B cell (primary cell): ENCODE measurements at regions not wholly inside any gene's neighbourhood (a gene's known extent, or its start where the extent isn't known, plus 50 kb on each side); places are given as distances from the start of the nearest gene placed in this dataset.

ENCODE experiments used
- ATAC-seq: fragments of 200-7000 bp; cut with Tn5 transposase; one replicate; pipeline ENCODE4 v1.10.0; 2021; ENCODE audit warnings: low read depth, mild to moderate bottlenecking, moderate number of reproducible peaks, moderate library complexity
- CTCF ChIA-PET: fragments of 350-600 bp; sonication (Branson Sonifier 250); formaldehyde crosslinking; loops from one replicate; lab custom pipeline; 2021; ENCODE audit warnings: antibody characterized with exemption, inconsistent platforms; lab: Charles Lee
- POLR2A ChIA-PET: fragments of 350-600 bp; sonication (Branson Sonifier 250); formaldehyde crosslinking; loops from one replicate; lab custom pipeline; 2021; ENCODE audit warnings: antibody characterized with exemption; lab: Charles Lee
- DNase-seq: peaks from one replicate; pipeline ENCODE4 v3.0.0; 2013
- H2AFZ ChIP-seq: 2 replicates; pipeline ENCODE4 v1.6.1; 2012; ENCODE audit warnings: mild to moderate bottlenecking, low read depth, low read length; ENCODE audit not compliant: insufficient read depth, poor library complexity, severe bottlenecking
- H3K27ac ChIP-seq, 2 donors: 1 replicate in 1 of 2; 2 replicates in 1 of 2; pipeline ENCODE4 v1.5.1; 2012 to 2013; ENCODE audit warnings: low read length in 2 of 2, mild to moderate bottlenecking in 2 of 2, moderate library complexity in 1 of 2
- H3K27me3 ChIP-seq, 4 experiments: fragments of 200-600 bp in 1 of 4; sonication (generic) in 1 of 4; replicated peaks in 1 of 4; 1 replicate in 2 of 4; 2 replicates in 2 of 4; pipeline versions ENCODE4 v1.6.1 to v1.7.0; 2013 to 2016; ENCODE audit warnings: low read length in 3 of 4, mild to moderate bottlenecking in 2 of 4, mixed read lengths in 1 of 4, moderate library complexity in 1 of 4; ENCODE audit not compliant: insufficient read depth in 4 of 4, control insufficient read depth in 3 of 4; ENCODE audit errors: control extremely low read depth in 1 of 4
- H3K36me3 ChIP-seq, 2 experiments: replicated peaks in 1 of 2; 1 replicate in 1 of 2; 2 replicates in 1 of 2; pipeline versions ENCODE4 v1.6.1 to v1.7.1; 2013; ENCODE audit warnings: low read length in 1 of 2; ENCODE audit not compliant: insufficient read depth in 2 of 2, control insufficient read depth in 1 of 2; ENCODE audit errors: control extremely low read depth in 1 of 2, extremely low read depth in 1 of 2
- H3K4me1 ChIP-seq, 2 donors: fragments of 200-600 bp in 1 of 2; sonication (generic) in 1 of 2; 1 replicate in 1 of 2; 2 replicates in 1 of 2; pipeline versions ENCODE4 v1.5.1 to v1.6.1; 2013 to 2017; ENCODE audit warnings: low read length in 2 of 2; ENCODE audit not compliant: control insufficient read depth in 2 of 2, insufficient read depth in 2 of 2
- H3K4me2 ChIP-seq: replicated peaks from 2 replicates; pipeline ENCODE3; 2012; ENCODE audit warnings: mild to moderate bottlenecking, low read depth, low read length; ENCODE audit not compliant: poor library complexity, severe bottlenecking
- H3K4me3 ChIP-seq, 5 experiments: fragments of 200-600 bp in 1 of 5; sonication (generic) in 1 of 5; 1 replicate in 3 of 5; 2 replicates in 2 of 5; pipeline versions ENCODE4 v1.5.1 to v1.7.0; 2011 to 2016; ENCODE audit warnings: low read length in 4 of 5, mild to moderate bottlenecking in 4 of 5, low read depth in 2 of 5, control low read depth in 1 of 5, moderate library complexity in 1 of 5; ENCODE audit not compliant: insufficient read depth in 1 of 5; ENCODE audit errors: control extremely low read depth in 1 of 5, extremely low read depth in 1 of 5
- H3K79me2 ChIP-seq: fragments of 200-600 bp; sonication (generic); one replicate; pipeline ENCODE4 v1.6.0; 2016; ENCODE audit warnings: low read length; ENCODE audit not compliant: control insufficient read depth, insufficient read depth
- H3K9ac ChIP-seq: fragments of 200-600 bp; sonication (generic); 2 replicates; pipeline ENCODE4 v1.6.1; 2017; ENCODE audit warnings: mild to moderate bottlenecking, low read length, moderate library complexity
- H3K9me3 ChIP-seq, 3 donors: one replicate each; pipeline versions ENCODE4 v1.6.1 to v1.7.1; 2013; ENCODE audit warnings: low read length in 2 of 3; ENCODE audit not compliant: control insufficient read depth in 2 of 3, insufficient read depth in 1 of 3; ENCODE audit errors: control extremely low read depth in 1 of 3
- H4K20me1 ChIP-seq: 2 replicates; pipeline ENCODE4 v1.6.0; 2012; ENCODE audit warnings: mild to moderate bottlenecking, low read length; ENCODE audit not compliant: insufficient read depth, control insufficient read depth, poor library complexity, severe bottlenecking
- H3K27ac Mint-ChIP-seq: one replicate; pipeline ENCODE4 v1.8.0; 2021; ENCODE audit warnings: mixed read lengths
- H3K27me3 Mint-ChIP-seq: one replicate; pipeline ENCODE4 v1.8.0; 2021; ENCODE audit warnings: mixed read lengths
- H3K4me1 Mint-ChIP-seq: one replicate; pipeline ENCODE4 v1.8.0; 2021; ENCODE audit warnings: mixed read lengths
- H3K4me3 Mint-ChIP-seq: one replicate; pipeline ENCODE4 v1.8.0; 2021; ENCODE audit warnings: mixed read lengths
- H3K9me3 Mint-ChIP-seq: one replicate; pipeline ENCODE4 v1.8.0; 2022; ENCODE audit warnings: mixed read lengths; ENCODE audit not compliant: insufficient read depth
- CTCF ChIP-seq: fragments of 200-600 bp; IDR thresholded peaks from one replicate; pipeline ENCODE4 v1.8.0; 2022; ENCODE audit warnings: antibody characterized with exemption, mild to moderate bottlenecking
- EZH2 ChIP-seq: IDR thresholded peaks from 2 replicates; pipeline ENCODE4 v1.6.1; 2012; ENCODE audit warnings: borderline replicate concordance, low read depth, mild to moderate bottlenecking, moderate library complexity, low read length; ENCODE audit not compliant: insufficient read depth, poor library complexity, severe bottlenecking
- WGBS: methylation state at CpG from one replicate; pipeline ENCODE4 v1.1.5; 2013; ENCODE audit warnings: missing lambda C conversion rate; ENCODE audit not compliant: insufficient coverage; 5-methylcytosine and 5-hydroxymethylcytosine counted together
- intact Hi-C: fragments of 100-400 bp; cut with micrococcal nuclease; formaldehyde crosslinking; loops from one replicate; pipeline ENCODE4 v1.10.0; 2022

GRCh38 chr18:38895560-38895959 lies 1330.0 kb upstream of the CELF4 start:
- H3K4me1 ChIP-seq = no peaks in the 10 kb centered on the region
- ChIA-PET CTCF (no interaction called here), POLR2A (no interaction called here)
- no peaks in the 10 kb centered on the region for H3K9me3 Mint-ChIP-seq
- TF ChIP-seq CTCF (no peak), EZH2 (no peak)
- WGBS = no CpG with 5 or more reads among the region's 2 CpGs
- H3K9me3 ChIP-seq = no peaks in the 10 kb centered on the region
- intact Hi-C loops = no loop called here
- H3K4me3 Mint-ChIP-seq = no peak overlapping the region
- H3K36me3 ChIP-seq = no peaks in the 10 kb centered on the region
- H3K79me2 ChIP-seq = no peaks in the 10 kb centered on the region
- H3K4me2 ChIP-seq = no peak overlapping the region
- H3K4me3 ChIP-seq = no peak overlapping the region
- no peak overlapping the region for H3K27ac Mint-ChIP-seq
- DNase-seq (no peak), ATAC-seq (no peak)
- H3K4me1 Mint-ChIP-seq = no peaks in the 10 kb centered on the region
- H3K27me3 ChIP-seq = no peaks in the 10 kb centered on the region
- no peak overlapping the region for H3K27ac ChIP-seq
- no peak overlapping the region for H3K9ac ChIP-seq
- H4K20me1 ChIP-seq = no peaks in the 10 kb centered on the region
- H3K27me3 Mint-ChIP-seq = no peaks in the 10 kb centered on the region
- H2AFZ ChIP-seq = no peak overlapping the region

- ChIA-PET CTCF (no interaction called here), POLR2A (no interaction called here)
- H3K4me3 ChIP-seq = no peak overlapping the region
- H3K27me3 Mint-ChIP-seq = no peaks in the 10 kb centered on the region
- H3K4me3 Mint-ChIP-seq = no peak overlapping the region
- ATAC-seq (no peak), DNase-seq (no peak)
- H3K4me2 ChIP-seq = no peak overlapping the region
- no peaks in the 10 kb centered on the region for H4K20me1 ChIP-seq
- TF ChIP-seq EZH2 (no peak), CTCF (no peak)
- no peaks in the 10 kb centered on the region for H3K4me1 ChIP-seq
- no CpG with 5 or more reads among the region's 2 CpGs for WGBS
- H3K27me3 ChIP-seq = no peaks in the 10 kb centered on the region
- H3K9me3 ChIP-seq = no peaks in the 10 kb centered on the region
- H2AFZ ChIP-seq = no peak overlapping the region
- H3K36me3 ChIP-seq = no peaks in the 10 kb centered on the region
- no peak overlapping the region for H3K27ac ChIP-seq
- no peaks in the 10 kb centered on the region for H3K4me1 Mint-ChIP-seq
- no peak overlapping the region for H3K27ac Mint-ChIP-seq
- H3K9ac ChIP-seq = no peak overlapping the region
- H3K79me2 ChIP-seq = no peaks in the 10 kb centered on the region
- intact Hi-C loops = no loop called here
- H3K9me3 Mint-ChIP-seq = no peaks in the 10 kb centered on the region
Observed at GRCh38 chr18:38887671-38888020, 1322.0 kb upstream of the CELF4 start.
